ENCODE measurements at regions not wholly inside any gene's neighbourhood (a gene's known extent, or its start where the extent isn't known, plus 50 kb on each side); places are given as distances from the start of the nearest gene placed in this dataset.

GRCh38 chr2:16308816-16309215 is 356.8 kb downstream of the CYRIA start:
- no peak overlapping the region for H3K27ac ChIP-seq (ENCODE audit: low read depth, low read length)
- WGBS, 3 donors = 89 to 93% (median 89%) methylated on average over 2 of the region's 2 CpGs

DNA sequence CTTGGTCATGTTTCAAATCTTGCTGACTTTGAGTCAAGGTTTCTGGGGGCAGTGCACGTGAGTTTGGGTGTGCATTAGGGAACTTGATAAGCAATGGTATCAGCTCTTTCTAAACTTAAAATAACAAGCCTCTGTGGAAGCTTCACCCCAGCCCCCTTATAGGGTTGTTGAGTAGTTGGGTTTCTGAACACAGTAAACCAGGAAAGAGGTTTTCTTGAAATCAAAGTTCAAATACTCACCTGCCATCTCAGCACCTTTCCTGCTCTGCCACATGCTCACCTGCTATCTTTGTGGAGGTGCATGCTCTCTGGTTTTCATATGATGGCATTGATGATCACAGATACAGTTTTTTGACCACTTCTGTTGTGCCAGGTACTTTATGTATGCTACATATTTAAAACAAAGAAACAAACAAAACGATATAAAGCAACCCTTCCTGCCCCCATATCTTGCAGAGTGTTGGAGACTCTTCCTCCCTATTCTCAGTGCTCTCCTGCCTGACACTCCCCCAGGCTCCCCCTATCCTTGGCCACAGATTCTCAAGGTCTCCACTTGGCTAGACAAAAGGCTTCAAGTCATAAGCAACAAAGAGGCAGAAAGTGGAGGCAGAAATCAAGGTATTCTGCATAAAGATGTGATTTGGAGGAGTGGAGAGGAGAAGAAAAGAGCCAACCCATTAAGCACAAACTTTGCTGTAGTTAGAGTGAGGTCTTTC is 360.6 kb downstream of the CYRIA start:
- no peak overlapping the region for H3K27ac ChIP-seq (ENCODE audit: low read depth, low read length)
- 33 to 60% (median 40%) methylated on average over 2 of the region's 2 CpGs for WGBS, 3 donors

DNA sequence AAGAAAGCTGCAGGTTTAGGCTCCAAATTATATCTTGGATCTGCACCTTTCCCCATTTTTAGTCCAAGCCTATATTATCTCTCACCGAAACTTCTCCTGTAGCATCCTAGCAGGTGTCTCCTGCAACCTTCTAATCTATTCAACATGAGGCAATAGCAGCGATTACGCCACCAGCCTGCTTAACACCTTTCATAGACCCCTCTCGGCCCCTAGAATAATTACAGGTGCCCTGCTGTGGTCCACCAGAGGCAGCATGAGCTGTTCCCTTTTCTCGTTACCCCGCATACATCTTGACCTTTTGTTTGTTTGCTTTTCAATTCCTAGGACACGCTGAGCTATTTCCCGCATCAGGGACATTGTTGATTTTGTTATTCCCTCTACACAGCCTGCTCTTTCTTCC is 361.9 kb downstream of the CYRIA start:
- 49 to 74% (median 72%) methylated on average over 8 of the region's 8 CpGs for WGBS, 3 donors
- H3K27ac ChIP-seq (ENCODE audit: low read depth, low read length) = no peak overlapping the region

GRCh38 chr2:16303273-16303577 is 362.4 kb downstream of the CYRIA start:
- H3K27ac ChIP-seq (ENCODE audit: low read depth, low read length) = no peak overlapping the region
- 53 to 63% (median 58%) methylated on average over 6 of the region's 6 CpGs for WGBS, 3 donors

DNA sequence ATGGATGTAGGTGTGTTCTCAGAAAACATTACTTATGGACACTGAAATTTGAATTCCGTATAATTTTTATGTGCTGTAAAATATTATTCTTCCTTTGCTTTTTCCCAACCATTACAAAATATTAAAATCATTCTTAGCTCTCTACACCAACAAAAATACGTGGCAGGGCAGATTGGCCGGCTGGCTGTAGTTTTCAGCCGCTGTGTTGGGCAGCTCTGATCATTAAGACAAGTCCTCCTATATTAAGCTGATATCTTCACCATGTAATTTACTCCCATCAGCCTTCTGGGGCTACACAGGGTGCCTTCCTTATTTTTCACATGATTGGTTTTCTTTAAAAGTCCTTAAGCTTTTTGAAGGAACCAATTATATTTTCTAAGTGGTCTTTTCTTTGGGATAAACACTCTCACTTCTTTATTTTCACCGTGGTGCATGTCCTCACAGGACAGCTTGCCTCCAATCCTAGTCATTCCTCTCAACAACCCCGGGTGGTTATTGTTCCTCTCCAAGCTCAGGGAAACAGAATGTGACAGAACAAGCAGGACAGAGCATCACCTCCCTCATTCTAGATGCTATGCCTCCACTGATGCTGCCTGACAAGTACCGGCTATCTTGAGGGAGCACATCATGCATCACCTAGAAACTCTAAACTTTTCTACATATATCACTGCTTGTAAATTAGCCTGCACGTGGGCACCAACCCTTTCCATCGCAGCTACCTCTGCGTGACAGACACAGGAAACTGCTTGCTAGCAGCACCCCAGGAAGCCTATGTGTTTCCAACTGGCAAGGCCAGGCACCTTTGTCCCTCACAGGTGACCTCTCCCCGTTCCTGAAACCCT is 362.3 kb downstream of the MYCN start:
- H3K27ac ChIP-seq (ENCODE audit: low read depth, low read length) = no peak overlapping the region
- WGBS, 3 donors = 55 to 65% (median 56%) methylated on average over 11 of the region's 11 CpGs

DNA sequence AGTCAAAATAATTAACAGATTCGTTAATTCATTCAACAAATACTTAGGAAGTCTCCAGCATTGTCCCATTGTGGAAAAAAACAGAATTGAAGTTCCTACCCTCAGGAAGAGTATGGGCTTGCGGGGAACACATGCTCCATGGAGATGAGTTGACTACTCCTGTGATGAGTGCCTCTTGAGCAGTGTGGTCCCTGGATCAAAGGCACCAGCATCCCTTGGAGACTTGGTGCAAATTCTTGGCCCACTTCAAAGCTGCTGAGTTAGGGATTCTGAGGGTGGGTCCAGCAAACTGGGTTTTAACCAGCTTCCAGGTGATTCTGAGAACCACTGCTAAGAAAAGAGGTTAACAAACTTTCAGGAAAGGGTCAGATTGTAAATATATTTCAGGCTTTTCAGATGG is 361.6 kb downstream of the MYCN start:
- WGBS, 3 donors = 86 to 88% (median 86%) methylated on average over 2 of the region's 2 CpGs
- H3K27ac ChIP-seq (ENCODE audit: low read depth, low read length) = no peak overlapping the region

GRCh38 chr2:16298866-16299265 is 358.5 kb downstream of the MYCN start:
- whole genome bisulfite sequencing, 3 donors = 84 to 89% (median 87%) methylated on average over 3 of the region's 3 CpGs
- H3K27ac ChIP-seq (ENCODE audit: low read depth, low read length) = no peak overlapping the region

GRCh38 chr2:16296331-16297250 is 356.2 kb downstream of the MYCN start:
- H3K27ac ChIP-seq (ENCODE audit: low read depth, low read length) = no peak overlapping the region
- WGBS, 3 donors = 68 to 86% (median 73%) methylated on average over 8 of the region's 8 CpGs

DNA sequence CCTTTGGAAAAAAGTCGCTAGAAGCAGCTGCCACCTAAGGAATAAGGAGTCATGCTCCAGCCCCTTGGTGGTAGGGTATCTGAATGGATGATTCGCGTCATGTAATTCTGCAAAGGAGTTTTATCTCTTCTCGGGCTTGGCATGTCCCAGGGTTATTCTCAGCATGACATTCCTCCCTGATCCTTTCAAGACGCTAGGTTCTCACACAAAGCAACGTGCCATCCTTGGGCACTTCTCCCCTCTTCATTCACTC is 355.6 kb downstream of the MYCN start:
- WGBS, 3 donors = 82 to 84% (median 84%) methylated on average over 6 of the region's 6 CpGs
- no peak overlapping the region for H3K27ac ChIP-seq (ENCODE audit: low read depth, low read length)

- WGBS, 3 donors = 90 to 93% (median 91%) methylated on average over 7 of the region's 7 CpGs
- H3K27ac ChIP-seq (ENCODE audit: low read depth, low read length) = no peak overlapping the region
Observed at GRCh38 chr2:16294791-16295190, 354.4 kb downstream of the MYCN start.

- WGBS, 3 donors = 95 to 100% (median 97%) methylated on average over 1 of the region's 1 CpG
Observed at GRCh38 chr2:16293871-16294270, 353.5 kb downstream of the MYCN start.

GRCh38 chr2:16293398-16293797 is 353.0 kb downstream of the MYCN start:
- no peak overlapping the region for H3K27ac ChIP-seq (ENCODE audit: low read depth, low read length)
- 50 to 69% (median 58%) methylated on average over 6 of the region's 6 CpGs for WGBS, 3 donors

More at GRCh38 chr2:16293871-16294270, 353.5 kb downstream of the MYCN start:
- no peak overlapping the region for H3K27ac ChIP-seq (ENCODE audit: low read depth, low read length)

- no peak overlapping the region for H3K27ac ChIP-seq (ENCODE audit: low read depth, low read length)
- 90 to 91% (median 90%) methylated on average over 7 of the region's 7 CpGs for WGBS, 3 donors
Observed at GRCh38 chr2:16291731-16292550, 351.6 kb downstream of the MYCN start.

GRCh38 chr2:16291226-16291625 is 350.9 kb downstream of the MYCN start:
- no peak overlapping the region for H3K27ac ChIP-seq (ENCODE audit: low read depth, low read length)
- 88 to 91% (median 88%) methylated on average over 4 of the region's 4 CpGs for WGBS, 3 donors

DNA sequence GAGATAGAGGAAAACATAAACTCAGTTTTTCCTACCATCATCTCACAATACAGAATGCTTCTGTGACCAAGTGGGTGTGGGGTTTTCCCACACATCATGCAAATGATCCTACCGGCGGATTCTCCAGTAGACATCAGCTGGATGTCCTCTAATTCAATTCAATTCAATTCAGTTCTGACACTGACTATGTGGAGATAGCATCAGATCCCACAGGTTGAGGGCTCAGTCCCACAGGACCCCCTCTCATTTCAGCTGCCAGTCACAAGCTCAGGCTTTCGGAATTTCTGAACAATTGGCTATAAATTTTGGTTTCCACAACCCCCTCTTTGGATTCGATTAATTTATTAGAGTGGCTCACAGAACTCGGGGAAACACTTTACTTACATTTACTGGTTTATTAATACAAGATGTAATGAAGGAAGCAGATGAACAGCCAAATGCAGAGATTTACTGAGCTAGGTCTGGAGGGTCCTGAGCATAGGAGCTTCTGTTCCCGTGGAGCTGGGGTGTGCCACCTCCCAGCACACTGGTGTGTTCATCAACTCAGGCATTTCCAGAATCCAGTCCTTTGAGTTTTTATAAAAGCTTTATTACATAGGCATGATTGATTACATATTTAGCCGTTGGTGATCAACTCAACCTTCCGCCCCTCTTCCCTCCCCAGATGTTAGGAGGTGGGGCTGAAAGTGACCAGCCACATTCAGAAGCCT is 350.1 kb downstream of the MYCN start:
- H3K27ac ChIP-seq (ENCODE audit: low read depth, low read length) = no peak overlapping the region
- 59 to 82% (median 72%) methylated on average over 8 of the region's 8 CpGs for WGBS, 3 donors

GRCh38 chr2:16288371-16289112 is 348.2 kb downstream of the MYCN start:
- no peak overlapping the region for H3K27ac ChIP-seq (ENCODE audit: low read depth, low read length)
- 83 to 86% (median 85%) methylated on average over 3 of the region's 3 CpGs for WGBS, 3 donors

DNA sequence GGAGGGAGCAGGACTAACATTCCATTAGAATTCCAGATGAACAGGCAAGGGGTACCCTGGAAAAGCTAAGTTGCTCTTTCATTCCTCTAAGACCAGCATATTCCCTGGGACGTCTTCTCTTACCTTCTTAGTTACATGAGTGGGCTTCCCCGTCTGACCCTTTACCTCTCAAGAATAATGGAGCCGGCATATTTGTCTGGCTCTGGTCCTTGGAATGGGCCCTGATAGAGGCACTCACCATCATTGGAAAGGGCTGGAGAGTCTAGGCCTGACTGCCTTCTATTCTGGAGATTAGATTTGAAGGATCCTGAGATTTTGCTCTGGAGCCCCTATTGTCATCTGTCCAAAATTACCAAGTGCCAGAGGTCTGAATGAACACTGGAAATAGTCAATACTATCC is 347.5 kb downstream of the MYCN start:
- H3K27ac ChIP-seq (ENCODE audit: low read depth, low read length) = no peak overlapping the region
- 88 to 94% (median 90%) methylated on average over 3 of the region's 3 CpGs for WGBS, 3 donors
